ENCODE measurements at regions not wholly inside any gene's neighbourhood (a gene's known extent, or its start where the extent isn't known, plus 50 kb on each side); places are given as distances from the start of the nearest gene placed in this dataset.

DNA sequence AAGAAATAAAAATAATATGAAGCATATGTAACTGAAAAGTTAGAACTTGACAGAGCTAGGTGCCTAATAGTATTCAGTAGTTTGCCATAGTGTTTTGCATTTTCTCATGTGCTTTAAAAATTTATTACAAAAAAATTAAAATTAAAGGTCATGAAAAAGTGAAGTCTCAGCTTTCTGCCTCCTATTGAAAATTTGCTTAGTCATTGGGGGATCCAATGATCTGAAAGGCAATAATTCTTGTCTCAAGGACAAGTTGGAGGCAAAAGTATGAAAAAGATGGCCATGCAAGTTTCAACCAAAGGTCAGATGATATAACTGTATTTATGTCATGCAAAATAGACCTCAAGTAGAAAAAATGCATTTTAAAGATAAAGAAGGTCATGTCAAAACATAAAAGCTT lies 140.7 kb downstream of the DUSP10 start:
- TF ChIP-seq PATZ1 (CRISPR knock-in tag; IDR thresholded peaks at IDR 0.05; ENCODE audit: borderline replicate concordance) (no peak), ISL1 (CRISPR knock-in tag; IDR thresholded peaks at IDR 0.05) (no peak), PPARA (CRISPR knock-in tag; IDR thresholded peaks at IDR 0.05; ENCODE audit: borderline replicate concordance) (no peak), OSR1 (CRISPR knock-in tag; IDR thresholded peaks at IDR 0.05) (no peak), TCF4 (CRISPR knock-in tag; IDR thresholded peaks at IDR 0.05; ENCODE audit: borderline replicate concordance) (no peak), GLIS3 (CRISPR knock-in tag; IDR thresholded peaks at IDR 0.05) (no peak), ZFP30 (CRISPR knock-in tag; IDR thresholded peaks at IDR 0.05) (no peak)
- TF ChIP-seq, protein P1, sequence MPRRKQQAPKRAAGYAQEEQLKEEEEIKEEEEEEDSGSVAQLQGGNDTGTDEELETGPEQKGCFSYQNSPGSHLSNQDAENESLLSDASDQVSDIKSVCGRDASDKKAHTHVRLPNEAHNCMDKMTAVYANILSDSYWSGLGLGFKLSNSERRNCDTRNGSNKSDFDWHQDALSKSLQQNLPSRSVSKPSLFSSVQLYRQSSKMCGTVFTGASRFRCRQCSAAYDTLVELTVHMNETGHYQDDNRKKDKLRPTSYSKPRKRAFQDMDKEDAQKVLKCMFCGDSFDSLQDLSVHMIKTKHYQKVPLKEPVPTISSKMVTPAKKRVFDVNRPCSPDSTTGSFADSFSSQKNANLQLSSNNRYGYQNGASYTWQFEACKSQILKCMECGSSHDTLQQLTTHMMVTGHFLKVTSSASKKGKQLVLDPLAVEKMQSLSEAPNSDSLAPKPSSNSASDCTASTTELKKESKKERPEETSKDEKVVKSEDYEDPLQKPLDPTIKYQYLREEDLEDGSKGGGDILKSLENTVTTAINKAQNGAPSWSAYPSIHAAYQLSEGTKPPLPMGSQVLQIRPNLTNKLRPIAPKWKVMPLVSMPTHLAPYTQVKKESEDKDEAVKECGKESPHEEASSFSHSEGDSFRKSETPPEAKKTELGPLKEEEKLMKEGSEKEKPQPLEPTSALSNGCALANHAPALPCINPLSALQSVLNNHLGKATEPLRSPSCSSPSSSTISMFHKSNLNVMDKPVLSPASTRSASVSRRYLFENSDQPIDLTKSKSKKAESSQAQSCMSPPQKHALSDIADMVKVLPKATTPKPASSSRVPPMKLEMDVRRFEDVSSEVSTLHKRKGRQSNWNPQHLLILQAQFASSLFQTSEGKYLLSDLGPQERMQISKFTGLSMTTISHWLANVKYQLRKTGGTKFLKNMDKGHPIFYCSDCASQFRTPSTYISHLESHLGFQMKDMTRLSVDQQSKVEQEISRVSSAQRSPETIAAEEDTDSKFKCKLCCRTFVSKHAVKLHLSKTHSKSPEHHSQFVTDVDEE (CRISPR knock-in tag; IDR thresholded peaks at IDR 0.05), result no peak
- TF ChIP-seq, protein P2, sequence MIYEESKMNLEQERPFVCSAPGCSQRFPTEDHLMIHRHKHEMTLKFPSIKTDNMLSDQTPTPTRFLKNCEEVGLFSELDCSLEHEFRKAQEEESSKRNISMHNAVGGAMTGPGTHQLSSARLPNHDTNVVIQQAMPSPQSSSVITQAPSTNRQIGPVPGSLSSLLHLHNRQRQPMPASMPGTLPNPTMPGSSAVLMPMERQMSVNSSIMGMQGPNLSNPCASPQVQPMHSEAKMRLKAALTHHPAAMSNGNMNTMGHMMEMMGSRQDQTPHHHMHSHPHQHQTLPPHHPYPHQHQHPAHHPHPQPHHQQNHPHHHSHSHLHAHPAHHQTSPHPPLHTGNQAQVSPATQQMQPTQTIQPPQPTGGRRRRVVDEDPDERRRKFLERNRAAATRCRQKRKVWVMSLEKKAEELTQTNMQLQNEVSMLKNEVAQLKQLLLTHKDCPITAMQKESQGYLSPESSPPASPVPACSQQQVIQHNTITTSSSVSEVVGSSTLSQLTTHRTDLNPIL (CRISPR knock-in tag; IDR thresholded peaks at IDR 0.05; ENCODE audit: low read depth), result no peak
